GM18499 (cell line): ENCODE measurements at regions not wholly inside any gene's neighbourhood (a gene's known extent, or its start where the extent isn't known, plus 50 kb on each side); places are given as distances from the start of the nearest gene placed in this dataset.
"Not testable (repeated sequence)": the region's sequence is repeated elsewhere in the genome, so short reads cannot be mapped to it uniquely, and the experiment has no call there.

Experiments
- ATAC-seq: cut with Tn5 transposase; IDR thresholded peaks from one replicate; pipeline ENCODE4 v1.9.1; 2021; ENCODE audit warnings: moderate number of reproducible peaks; ENCODE audit not compliant: insufficient read depth, unreplicated experiment

DNA sequence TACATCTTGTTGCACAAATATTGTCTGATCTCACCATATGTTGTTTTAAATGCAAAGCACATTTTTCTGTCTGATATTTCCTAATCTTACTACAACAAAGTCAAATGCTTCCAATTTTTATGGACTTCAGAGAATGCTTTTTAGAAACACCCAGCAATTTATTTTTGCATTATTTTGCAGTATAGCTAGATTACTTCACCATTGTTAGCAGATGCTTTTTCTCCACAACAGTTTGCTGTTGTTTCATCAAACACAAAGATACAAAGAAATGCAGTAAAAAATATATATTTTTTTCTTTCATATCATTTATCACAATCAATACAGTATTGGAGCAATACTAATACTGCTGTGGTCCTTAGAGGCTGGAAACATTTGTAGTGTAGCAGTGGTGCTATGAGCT is 674.4 kb downstream of the TMTC2 start:
- no peak for ATAC-seq

- ATAC-seq = no peak
These were observed 663.4 kb downstream of the TMTC2 start for GRCh38 chr12:83349907-83350611.

GRCh38 chr12:83346333-83346732 is 659.6 kb downstream of the TMTC2 start:
- ATAC-seq = no peak

- no peak for ATAC-seq
These were observed 657.1 kb downstream of the TMTC2 start for GRCh38 chr12:83343767-83344166.

GRCh38 chr12:83335748-83336147 is 649.0 kb downstream of the TMTC2 start:
- ATAC-seq = no peak

DNA sequence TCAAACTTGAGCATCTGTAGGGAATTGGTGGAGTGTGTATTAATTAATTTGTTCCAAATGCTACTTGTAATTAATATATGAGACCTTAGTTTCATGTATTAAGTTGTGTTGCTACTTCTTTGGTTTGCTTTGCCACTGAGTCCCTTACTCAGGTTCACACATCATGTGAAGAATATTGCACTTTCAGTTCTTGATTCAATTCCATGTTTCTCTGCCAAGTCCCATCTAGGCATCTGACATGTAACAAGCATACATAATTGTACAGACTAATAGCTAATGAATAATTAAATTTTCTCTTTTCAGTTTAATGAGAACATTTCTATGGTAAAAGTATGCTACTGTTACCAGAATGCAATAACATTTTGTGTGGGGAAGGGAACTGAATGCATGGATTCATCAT is 640.0 kb downstream of the TMTC2 start:
- ATAC-seq = no peak

- ATAC-seq = no peak
These were observed 637.2 kb downstream of the TMTC2 start for GRCh38 chr12:83323866-83324265.

DNA sequence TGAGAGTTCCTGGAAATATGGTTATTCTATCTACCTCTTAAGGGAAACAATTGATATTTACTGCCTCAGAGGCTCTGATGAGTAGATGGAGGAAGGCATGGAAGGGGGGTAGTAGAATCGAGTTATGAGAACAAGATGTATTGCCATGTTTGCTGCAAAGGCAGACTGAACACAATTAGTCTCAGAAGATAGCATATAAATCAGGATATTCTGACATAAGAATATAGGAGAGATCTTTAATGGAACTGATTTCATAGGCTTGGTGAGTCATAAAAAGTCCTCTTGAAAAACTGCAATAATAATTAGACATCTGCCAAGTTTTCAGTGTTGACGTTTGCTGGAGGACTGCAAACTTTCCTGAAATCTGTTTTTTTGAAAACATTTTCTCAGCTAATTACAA is 636.1 kb downstream of the TMTC2 start:
- ATAC-seq = no peak

- ATAC-seq = no peak
These were observed 635.3 kb downstream of the TMTC2 start for GRCh38 chr12:83321971-83322370.

- ATAC-seq = no peak
These were observed 633.6 kb downstream of the TMTC2 start for GRCh38 chr12:83320350-83320749.

DNA sequence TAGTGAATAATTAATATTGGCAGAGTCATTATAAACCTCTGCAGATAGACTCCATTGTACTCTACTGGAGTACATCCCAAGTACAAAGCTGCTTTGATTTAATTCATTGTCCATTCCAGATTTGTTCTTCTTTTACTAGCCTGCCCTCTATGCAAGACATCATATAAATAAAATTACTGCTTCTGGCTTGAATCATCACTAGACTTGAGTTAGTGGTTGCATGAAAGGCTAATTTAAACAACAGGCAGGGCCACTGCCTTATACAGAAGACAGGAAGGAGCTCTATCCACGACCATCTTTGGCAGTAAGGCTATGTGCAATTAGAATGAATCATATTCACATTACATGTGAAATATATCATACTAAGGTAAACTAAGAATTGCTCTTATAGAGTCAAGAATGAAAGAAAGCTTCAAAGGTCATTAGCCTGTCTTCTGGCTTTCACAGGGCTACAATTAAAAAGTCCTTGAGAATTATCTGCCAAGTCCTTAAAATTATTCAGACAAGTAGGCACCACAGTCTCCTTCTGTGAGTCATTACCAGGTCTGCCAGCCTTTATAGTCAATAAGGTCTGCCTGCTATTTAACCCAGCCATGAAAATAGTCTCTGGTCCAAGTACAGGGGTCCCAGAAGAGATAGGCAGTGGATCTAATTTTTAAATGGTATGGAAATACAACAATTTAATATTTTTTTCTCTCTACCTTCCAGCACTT is 631.8 kb downstream of the TMTC2 start:
- ATAC-seq = no peak

DNA sequence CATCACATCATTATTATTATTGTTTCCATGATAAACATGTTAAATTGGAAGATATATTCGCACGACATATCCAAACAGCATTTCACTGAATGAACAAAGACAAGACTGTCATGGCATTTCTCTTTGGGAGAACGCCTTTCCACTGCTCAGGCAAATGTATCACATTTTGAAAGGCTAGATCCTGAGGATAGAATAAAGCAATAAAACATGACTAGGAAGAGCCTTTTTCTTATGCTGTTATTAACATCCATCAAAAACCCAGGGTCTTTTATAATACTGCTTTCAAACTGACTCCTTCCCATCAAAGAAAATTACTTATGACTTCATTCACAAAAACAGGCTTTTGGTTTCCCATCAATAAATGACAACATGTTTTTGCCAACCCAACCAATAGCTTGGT is 630.9 kb downstream of the TMTC2 start:
- no peak for ATAC-seq

GRCh38 chr12:83313827-83314226 is 627.1 kb downstream of the TMTC2 start:
- no peak for ATAC-seq

DNA sequence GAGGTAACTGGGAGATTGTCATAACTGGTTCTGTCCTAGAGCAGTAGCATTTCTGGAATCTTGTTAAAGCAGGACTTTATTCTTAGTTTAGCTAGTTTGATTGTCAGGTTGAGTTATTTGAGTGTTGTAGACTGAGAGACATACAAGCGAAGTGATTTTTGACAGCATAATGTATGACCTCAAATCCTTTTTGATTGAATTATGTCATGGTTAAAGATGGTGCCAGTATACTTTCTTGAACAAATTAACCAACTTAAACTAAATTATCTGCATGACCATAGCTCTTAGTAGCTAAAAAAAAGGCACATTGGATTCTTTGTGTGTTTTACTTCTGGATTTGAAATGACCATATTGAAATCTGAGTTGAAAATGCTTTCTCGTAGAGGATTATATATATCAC is 626.6 kb downstream of the TMTC2 start:
- ATAC-seq = no peak

- no peak for ATAC-seq
These were observed 590.2 kb downstream of the TMTC2 start for GRCh38 chr12:83276904-83277303.

GRCh38 chr12:83271201-83271600 is 584.5 kb downstream of the TMTC2 start:
- ATAC-seq = no peak

- ATAC-seq = no peak
These were observed 579.1 kb downstream of the TMTC2 start for GRCh38 chr12:83265808-83266207.

DNA sequence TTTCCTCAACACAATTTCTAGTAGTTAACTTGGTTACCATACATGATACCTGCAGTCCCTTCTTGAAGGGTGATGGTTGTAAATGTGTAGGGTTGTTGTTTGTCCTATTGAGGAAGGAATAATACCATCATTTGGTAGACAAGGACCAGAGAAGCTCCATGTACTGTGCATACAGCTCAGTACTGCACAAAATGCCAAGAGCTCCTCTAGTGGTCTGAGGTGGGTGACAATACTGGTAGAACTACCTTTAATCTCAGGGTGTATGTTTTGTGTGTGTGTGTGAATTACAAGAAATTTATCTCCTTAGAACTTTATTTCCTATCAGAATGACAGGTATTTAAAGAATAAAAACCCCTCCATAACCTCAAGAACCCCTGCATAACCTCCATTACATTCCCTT is 575.3 kb downstream of the TMTC2 start:
- ATAC-seq = no peak

GRCh38 chr12:83260126-83260525 is 573.4 kb downstream of the TMTC2 start:
- ATAC-seq = not testable (repeated sequence)

GRCh38 chr12:83257726-83258125 is 571.0 kb downstream of the TMTC2 start:
- ATAC-seq = no peak

DNA sequence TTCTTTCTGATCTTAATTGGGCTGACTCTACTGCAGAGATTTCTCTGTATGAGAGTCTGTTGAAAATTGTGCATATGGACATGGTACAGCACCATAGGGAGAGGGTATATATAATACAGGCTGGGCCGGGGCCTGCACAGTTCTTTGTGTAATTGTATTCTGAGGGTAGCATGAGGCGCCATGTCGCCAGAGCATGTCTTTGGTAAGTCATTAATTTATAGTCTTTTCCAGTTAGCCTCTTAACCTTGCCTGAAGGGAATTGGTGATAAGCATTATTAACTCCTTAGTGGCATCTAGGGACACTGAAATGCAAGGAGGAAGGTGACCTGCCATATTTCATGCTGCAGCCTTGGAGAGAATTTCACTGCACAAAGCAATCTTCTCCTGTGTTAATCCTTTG is 569.9 kb downstream of the TMTC2 start:
- no peak for ATAC-seq

- no peak for ATAC-seq
These were observed 564.2 kb downstream of the TMTC2 start for GRCh38 chr12:83250866-83251265.
